A673 (cell line): ENCODE measurements at regions not wholly inside any gene's neighbourhood (a gene's known extent, or its start where the extent isn't known, plus 50 kb on each side); places are given as distances from the start of the nearest gene placed in this dataset.
A peak's percentile ranks its signal among the peaks of the same experiment; 100 is the strongest.

Source experiments
- BruUV-seq: library from RNA; stranded (reverse); fragments of 400-500 nt; replicated peaks from 2 replicates; lab custom pipeline; 2021; lab: Mats Ljungman, UMichigan
- CTCF ChIA-PET: fragments of 300-600 bp; sonication (Branson Sonifier 250); formaldehyde crosslinking; loops from one replicate; lab custom pipeline; 2022; ENCODE audit warnings: antibody characterized with exemption; lab: Charles Lee
- POLR2A ChIA-PET: fragments of 300-600 bp; sonication (Branson Sonifier 250); formaldehyde crosslinking; loops from one replicate; lab custom pipeline; 2022; ENCODE audit warnings: antibody characterized with exemption; ENCODE audit not compliant: low non-redundant PET; lab: Charles Lee
- DNase-seq: peaks from one replicate; pipeline ENCODE4 v3.0.0-alpha.2; 2015; ENCODE audit warnings: low spot score
- H3K27ac ChIP-seq: fragments of 200-600 bp; sonication (generic); 2 replicates; pipeline ENCODE4 v1.5.1; 2016; ENCODE audit warnings: mixed run types, low read depth, mild to moderate bottlenecking, mixed read lengths, antibody characterized with exemption, low read length; ENCODE audit not compliant: poor library complexity, severe bottlenecking
- H3K27me3 ChIP-seq: fragments of 200-600 bp; sonication (generic); replicated peaks from 2 replicates; pipeline ENCODE4 v1.6.1; 2017; ENCODE audit warnings: mixed run types, low read depth, mild to moderate bottlenecking, mixed read lengths, antibody characterized with exemption, low read length; ENCODE audit not compliant: insufficient read depth, poor library complexity
- H3K36me3 ChIP-seq: fragments of 200-600 bp; sonication (generic); 2 replicates; pipeline ENCODE4 v1.6.1; 2016; ENCODE audit warnings: mixed run types, mild to moderate bottlenecking, mixed read lengths, antibody characterized with exemption, low read length; ENCODE audit not compliant: insufficient read depth, poor library complexity, severe bottlenecking
- H3K4me1 ChIP-seq: fragments of 200-600 bp; sonication (generic); 2 replicates; pipeline ENCODE4 v1.6.1; 2017; ENCODE audit warnings: mixed run types, mild to moderate bottlenecking, mixed read lengths, antibody characterized with exemption, low read length; ENCODE audit not compliant: insufficient read depth, poor library complexity, severe bottlenecking
- H3K4me3 ChIP-seq: fragments of 200-600 bp; sonication (generic); 2 replicates; pipeline ENCODE4 v1.5.1; 2016; ENCODE audit warnings: low read depth, mixed run types, mild to moderate bottlenecking, mixed read lengths, low read length; ENCODE audit not compliant: poor library complexity, severe bottlenecking
- H3K9me3 ChIP-seq: fragments of 200-600 bp; sonication (generic); 2 replicates; pipeline ENCODE4 v1.6.1; 2016; ENCODE audit warnings: mixed run types, low read depth, mild to moderate bottlenecking, mixed read lengths, antibody characterized with exemption, low read length; ENCODE audit not compliant: poor library complexity, severe bottlenecking
- EZH2 ChIP-seq: fragments of 200-600 bp; sonication (generic); IDR thresholded peaks from 2 replicates; pipeline ENCODE4 v1.6.1; 2017; ENCODE audit warnings: borderline replicate concordance, low read depth, mild to moderate bottlenecking, mixed read lengths, antibody characterized with exemption, low read length; ENCODE audit not compliant: poor library complexity, severe bottlenecking
- intact Hi-C: fragments of 100-400 bp; cut with micrococcal nuclease; formaldehyde crosslinking; loops from one replicate; pipeline ENCODE4 v1.10.0; 2022; ENCODE audit not compliant: unreplicated experiment
- TF ChIP-seq, protein P1 (sequence below): fragments of 300-800, 200-600 bp; sonication (generic); conservative IDR thresholded peaks from 2 replicates; pipeline ENCODE4 v1.5.1; 2017; ENCODE audit warnings: low read depth, mild to moderate bottlenecking, antibody characterized with exemption, low read length, moderate library complexity, mixed read lengths

GRCh38 chr9:88077071-88077617, 61.1 kb downstream of the SPATA31C2 start:
- POLR2A ChIA-PET, result interaction anchor here (0.6 kb wide), 1 partner anchor 102 kb away, joined by 4 read pairs; no protein-coding TSS in a partner anchor

GRCh38 chr9:88076286-88077070, 61.8 kb downstream of the SPATA31C2 start:
- TF ChIP-seq EZH2, result no peak
- TF ChIP-seq, protein P1, sequence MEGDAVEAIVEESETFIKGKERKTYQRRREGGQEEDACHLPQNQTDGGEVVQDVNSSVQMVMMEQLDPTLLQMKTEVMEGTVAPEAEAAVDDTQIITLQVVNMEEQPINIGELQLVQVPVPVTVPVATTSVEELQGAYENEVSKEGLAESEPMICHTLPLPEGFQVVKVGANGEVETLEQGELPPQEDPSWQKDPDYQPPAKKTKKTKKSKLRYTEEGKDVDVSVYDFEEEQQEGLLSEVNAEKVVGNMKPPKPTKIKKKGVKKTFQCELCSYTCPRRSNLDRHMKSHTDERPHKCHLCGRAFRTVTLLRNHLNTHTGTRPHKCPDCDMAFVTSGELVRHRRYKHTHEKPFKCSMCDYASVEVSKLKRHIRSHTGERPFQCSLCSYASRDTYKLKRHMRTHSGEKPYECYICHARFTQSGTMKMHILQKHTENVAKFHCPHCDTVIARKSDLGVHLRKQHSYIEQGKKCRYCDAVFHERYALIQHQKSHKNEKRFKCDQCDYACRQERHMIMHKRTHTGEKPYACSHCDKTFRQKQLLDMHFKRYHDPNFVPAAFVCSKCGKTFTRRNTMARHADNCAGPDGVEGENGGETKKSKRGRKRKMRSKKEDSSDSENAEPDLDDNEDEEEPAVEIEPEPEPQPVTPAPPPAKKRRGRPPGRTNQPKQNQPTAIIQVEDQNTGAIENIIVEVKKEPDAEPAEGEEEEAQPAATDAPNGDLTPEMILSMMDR, result peak; percentile 59
- H3K4me3 ChIP-seq, result peak overlapping the region; percentile 53
- DNase-seq, result peak; percentile 84
- no peaks in the 10 kb centered on the region for H3K27me3 ChIP-seq
- H3K36me3 ChIP-seq, result no peaks in the 10 kb centered on the region
- H3K9me3 ChIP-seq, result no peaks in the 10 kb centered on the region
- ChIA-PET CTCF (interaction anchor here (0.6 kb wide), 2 partner anchors 207 to 969 kb away, joined by 4 to 7 read pairs; no protein-coding TSS in a partner anchor), POLR2A (interaction anchor here (0.6 to 0.7 kb wide), 2 partner anchors 102 to 449 kb away, joined by 4 to 14 read pairs; no protein-coding TSS in a partner anchor)
- intact Hi-C loops, result no loop called here
- no TSS peak for BruUV-seq
- H3K27ac ChIP-seq, result peak overlapping the region; percentile 78
- peaks cover 9% of the 10 kb centered on the region for H3K4me1 ChIP-seq

More at GRCh38 chr9:88077071-88077617, 61.1 kb downstream of the SPATA31C2 start:
- intact Hi-C loops, result no loop called here
- peak overlapping the region; percentile 78 for H3K27ac ChIP-seq
- no peaks in the 10 kb centered on the region for H3K9me3 ChIP-seq
- DNase-seq, result no peak
- BruUV-seq, result no TSS peak
- TF ChIP-seq EZH2, result no peak
- TF ChIP-seq, protein P1, result no peak
- peak overlapping the region; percentile 53 for H3K4me3 ChIP-seq
- no peaks in the 10 kb centered on the region for H3K36me3 ChIP-seq
- no peaks in the 10 kb centered on the region for H3K27me3 ChIP-seq
- H3K4me1 ChIP-seq, result peaks cover 9% of the 10 kb centered on the region
- CTCF ChIA-PET, result interaction anchor here (0.6 kb wide), 1 partner anchor 969 kb away, joined by 4 read pairs; no protein-coding TSS in a partner anchor

DNA sequence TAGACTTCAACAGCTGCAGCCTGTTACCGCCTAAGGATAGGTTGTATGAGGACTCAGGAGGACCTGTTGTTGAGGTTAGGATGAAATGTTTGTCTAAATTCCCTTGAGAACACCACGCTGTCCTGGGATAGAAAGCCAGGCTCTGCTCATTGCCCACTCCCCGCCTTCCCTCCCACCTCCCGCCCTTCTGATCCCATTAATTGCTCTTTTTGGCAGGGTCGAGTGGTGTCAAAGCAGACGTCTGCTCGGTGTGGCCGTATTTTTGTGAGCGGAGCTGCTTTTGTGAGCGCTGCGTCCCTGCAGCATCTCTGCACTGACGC, 62.3 kb downstream of the SPATA31C2 start:
- peak overlapping the region; percentile 78 for H3K27ac ChIP-seq
- POLR2A ChIA-PET, result interaction anchor here (0.7 kb wide), 1 partner anchor 450 kb away, joined by 14 read pairs; no protein-coding TSS in a partner anchor
- H3K27me3 ChIP-seq, result no peaks in the 10 kb centered on the region
- peaks cover 9% of the 10 kb centered on the region for H3K4me1 ChIP-seq
- intact Hi-C loops, result no loop called here
- H3K36me3 ChIP-seq, result no peaks in the 10 kb centered on the region
- H3K9me3 ChIP-seq, result no peaks in the 10 kb centered on the region
- CTCF ChIA-PET, result interaction anchor here (0.6 kb wide), 1 partner anchor 63 kb away, joined by 3 read pairs; no protein-coding TSS in a partner anchor
- BruUV-seq, result no TSS peak
- TF ChIP-seq, protein P1, result no peak
- TF ChIP-seq EZH2, result no peak
- peak overlapping the region; percentile 53 for H3K4me3 ChIP-seq
- DNase-seq, result no peak
